Activated T-cell treated with anti-CD3 and anti-CD28 coated beads, Interleukin-2, amount 50 U/mL, for 24 hours (primary cell): ENCODE measurements at regions not wholly inside any gene's neighbourhood (a gene's known extent, or its start where the extent isn't known, plus 50 kb on each side); places are given as distances from the start of the nearest gene placed in this dataset.
"Not testable (repeated sequence)": the region's sequence is repeated elsewhere in the genome, so short reads cannot be mapped to it uniquely, and the experiment has no call there.

Experiments used
- DNase-seq: peaks from one replicate; pipeline ENCODE4 v3.0.0-alpha.2; 2020
- H3K27ac Mint-ChIP-seq: 2 replicates; pipeline ENCODE4 v1.8.0; 2020; ENCODE audit warnings: mild to moderate bottlenecking, mixed read lengths
- H3K27me3 Mint-ChIP-seq: 2 replicates; pipeline ENCODE4 v1.8.0; 2020; ENCODE audit warnings: mixed read lengths
- H3K36me3 Mint-ChIP-seq: 2 replicates; pipeline ENCODE4 v1.8.0; 2020; ENCODE audit warnings: low read depth, mixed read lengths
- H3K4me1 Mint-ChIP-seq: 2 replicates; pipeline ENCODE4 v1.8.0; 2020; ENCODE audit warnings: low read depth, mixed read lengths
- H3K4me3 Mint-ChIP-seq: 2 replicates; pipeline ENCODE4 v1.8.0; 2020; ENCODE audit warnings: mild to moderate bottlenecking, moderate library complexity, mixed read lengths
- H3K9me3 Mint-ChIP-seq: 2 replicates; pipeline ENCODE4 v1.8.0; 2020; ENCODE audit warnings: mixed read lengths

DNA sequence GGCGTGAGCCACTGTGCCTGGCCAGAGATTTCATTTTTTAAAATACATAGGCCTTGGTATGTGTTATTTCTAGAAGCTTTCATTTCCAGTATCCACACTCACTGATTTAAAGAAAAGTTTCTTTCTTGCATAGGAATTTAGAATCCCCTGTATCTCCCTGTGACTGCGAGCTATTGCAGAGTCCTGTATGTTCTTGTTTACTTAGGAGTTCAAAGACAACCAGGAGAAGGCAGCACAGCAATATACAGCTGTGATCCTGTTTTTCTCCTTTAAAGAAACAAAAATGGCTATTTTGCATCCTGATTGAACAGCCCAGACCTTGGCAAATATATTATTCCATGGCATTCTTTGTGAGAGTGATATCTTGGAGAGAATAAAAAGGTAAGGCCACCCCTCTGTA is 185.0 kb upstream of the COX10 start:
- Mint-ChIP-seq H3K27ac (no peak overlapping the region), H3K27me3 (no peaks in the 10 kb centered on the region), H3K9me3 (peaks cover 3% of the 10 kb centered on the region), H3K4me1 (no peaks in the 10 kb centered on the region), H3K36me3 (peaks cover 1% of the 10 kb centered on the region), H3K4me3 (no peak overlapping the region)
- DNase-seq = no peak

DNA sequence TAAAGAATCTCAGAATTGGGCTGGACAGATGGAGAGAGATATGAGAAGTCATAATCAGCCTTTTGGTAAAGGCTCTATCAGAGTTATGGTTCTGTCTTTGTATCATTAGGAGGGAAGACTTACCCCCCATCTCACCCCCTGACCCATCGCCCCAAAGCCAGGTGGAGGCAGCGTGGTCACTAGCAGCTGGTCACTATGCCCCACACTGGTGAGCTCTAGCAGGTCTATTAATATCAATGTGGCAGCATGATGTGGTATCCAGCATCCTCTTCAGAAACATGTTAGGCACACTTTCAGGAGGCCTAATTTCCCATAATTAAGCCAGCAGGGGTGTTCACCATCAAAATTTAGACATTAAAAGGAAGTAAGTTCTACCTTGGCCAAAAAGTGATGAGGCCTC is 183.8 kb upstream of the COX10 start:
- Mint-ChIP-seq H3K27me3 (no peaks in the 10 kb centered on the region), H3K36me3 (no peaks in the 10 kb centered on the region), H3K4me1 (no peaks in the 10 kb centered on the region), H3K27ac (no peak overlapping the region), H3K9me3 (peaks cover 3% of the 10 kb centered on the region), H3K4me3 (no peak overlapping the region)
- DNase-seq = no peak

GRCh38 chr17:13885953-13886889 is 183.1 kb upstream of the COX10 start:
- Mint-ChIP-seq H3K27ac (no peak overlapping the region), H3K9me3 (peaks cover 3% of the 10 kb centered on the region), H3K4me3 (no peak overlapping the region), H3K36me3 (no peaks in the 10 kb centered on the region), H3K4me1 (no peaks in the 10 kb centered on the region), H3K27me3 (no peaks in the 10 kb centered on the region)
- DNase-seq = no peak

DNA sequence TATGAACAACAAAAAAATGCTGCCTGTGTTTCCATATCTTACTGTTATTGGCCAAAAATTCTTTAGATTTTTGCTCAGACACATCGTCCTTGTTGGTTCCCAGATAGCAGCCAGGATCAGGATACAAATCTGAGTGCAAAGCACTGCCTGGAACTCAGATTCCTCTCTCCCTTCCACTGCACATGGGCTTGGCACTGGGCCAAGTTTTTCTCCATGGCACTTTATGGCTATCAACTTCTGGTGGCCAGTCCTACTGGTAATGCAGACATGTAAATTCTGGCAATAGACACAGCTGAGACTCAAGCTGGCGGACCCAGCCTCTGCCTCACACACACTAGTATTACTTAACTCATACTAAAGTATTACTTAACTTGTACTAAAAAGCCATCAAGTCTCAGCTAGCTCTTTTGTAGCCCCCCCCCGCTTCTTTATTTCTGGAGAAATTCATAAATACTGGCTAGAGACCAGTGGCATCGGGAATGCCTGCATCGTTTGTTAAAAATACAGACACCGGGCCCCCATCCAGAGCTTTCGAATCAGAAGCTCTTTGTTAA is 181.2 kb upstream of the COX10 start:
- no peaks in the 10 kb centered on the region for H3K36me3 Mint-ChIP-seq
- H3K27me3 Mint-ChIP-seq = no peaks in the 10 kb centered on the region
- H3K9me3 Mint-ChIP-seq = no peaks in the 10 kb centered on the region
- DNase-seq = no peak
- H3K4me1 Mint-ChIP-seq = no peaks in the 10 kb centered on the region
- no peak overlapping the region for H3K27ac Mint-ChIP-seq
- no peak overlapping the region for H3K4me3 Mint-ChIP-seq

- not testable (repeated sequence) for H3K27ac Mint-ChIP-seq, DNase-seq, H3K27me3 Mint-ChIP-seq, H3K36me3 Mint-ChIP-seq, H3K4me3 Mint-ChIP-seq, H3K4me1 Mint-ChIP-seq, H3K9me3 Mint-ChIP-seq
Measured at GRCh38 chr17:13908971-13909370, 160.3 kb upstream of the COX10 start.

- Mint-ChIP-seq H3K4me1 (no peaks in the 10 kb centered on the region), H3K27ac (no peak overlapping the region), H3K36me3 (peaks cover 3% of the 10 kb centered on the region), H3K27me3 (no peaks in the 10 kb centered on the region), H3K9me3 (peaks cover 5% of the 10 kb centered on the region), H3K4me3 (no peak overlapping the region)
- DNase-seq = no peak
Measured at GRCh38 chr17:13909901-13910519, 159.3 kb upstream of the COX10 start.

DNA sequence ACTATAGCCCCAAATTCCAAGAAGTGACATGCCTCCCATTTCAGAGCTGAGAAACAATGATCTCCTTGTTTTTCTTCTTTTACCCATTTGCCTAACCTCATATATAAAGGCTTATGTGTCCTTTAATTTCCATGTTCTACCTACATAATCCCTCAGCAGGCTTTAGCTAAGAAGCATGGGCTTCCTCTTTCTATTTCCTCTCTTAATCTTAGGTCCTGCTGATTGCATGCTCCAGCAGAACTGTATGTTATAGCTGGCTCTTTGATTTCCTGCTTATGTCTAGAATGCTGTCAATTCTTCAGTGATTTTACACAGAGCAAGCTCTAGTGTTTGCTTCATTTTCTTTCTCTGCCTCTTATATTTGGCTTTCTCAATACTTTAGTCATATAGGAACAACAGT is 151.7 kb upstream of the COX10 start:
- H3K4me1 Mint-ChIP-seq = no peaks in the 10 kb centered on the region
- no peak for DNase-seq
- H3K9me3 Mint-ChIP-seq = peaks cover 5% of the 10 kb centered on the region
- no peak overlapping the region for H3K4me3 Mint-ChIP-seq
- H3K36me3 Mint-ChIP-seq = peaks cover 3% of the 10 kb centered on the region
- H3K27ac Mint-ChIP-seq = no peak overlapping the region
- H3K27me3 Mint-ChIP-seq = no peaks in the 10 kb centered on the region

DNA sequence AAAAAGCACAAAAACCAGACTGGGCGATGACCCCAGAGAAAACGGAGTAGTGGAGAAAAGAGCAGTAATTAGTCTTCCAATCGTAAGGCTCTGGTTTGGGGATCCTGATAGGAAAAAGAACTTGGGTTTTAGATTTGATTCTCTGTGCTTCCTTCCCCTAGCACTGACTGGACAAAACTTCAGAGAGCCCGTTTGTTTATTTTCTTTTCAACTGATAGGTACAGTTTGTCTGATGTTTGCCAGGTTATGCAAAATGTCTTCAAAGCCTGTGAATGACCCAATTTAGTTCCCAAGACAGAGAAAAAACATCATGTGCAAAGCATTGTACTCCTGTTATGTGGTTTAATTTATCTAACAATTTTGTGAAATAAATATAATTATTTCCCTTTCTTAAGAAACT is 151.1 kb upstream of the COX10 start:
- no peak for DNase-seq
- Mint-ChIP-seq H3K4me3 (no peak overlapping the region), H3K4me1 (no peaks in the 10 kb centered on the region), H3K27me3 (no peaks in the 10 kb centered on the region), H3K27ac (no peak overlapping the region), H3K36me3 (no peaks in the 10 kb centered on the region), H3K9me3 (no peaks in the 10 kb centered on the region)

DNA sequence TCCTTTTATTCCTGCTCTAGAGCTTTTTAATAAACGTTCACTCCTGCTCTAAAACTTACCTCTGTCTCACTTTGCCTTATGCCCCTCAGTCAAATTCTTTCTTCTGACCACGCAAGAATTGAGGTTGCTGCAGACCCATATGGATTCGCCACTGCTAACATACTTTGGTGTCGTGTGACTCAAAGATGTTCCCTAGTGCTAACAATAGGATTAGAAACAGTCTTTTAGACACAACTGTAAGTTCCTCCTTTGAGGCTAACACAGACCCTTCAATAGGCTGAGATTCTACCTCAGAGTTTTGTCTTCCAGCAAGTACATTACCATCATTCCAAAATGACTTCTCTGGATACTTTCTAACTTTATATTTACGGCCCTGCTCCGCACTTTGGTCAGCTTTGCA is 149.5 kb upstream of the COX10 start:
- H3K4me1 Mint-ChIP-seq = no peaks in the 10 kb centered on the region
- no peaks in the 10 kb centered on the region for H3K36me3 Mint-ChIP-seq
- no peak overlapping the region for H3K27ac Mint-ChIP-seq
- H3K9me3 Mint-ChIP-seq = no peaks in the 10 kb centered on the region
- no peak for DNase-seq
- H3K27me3 Mint-ChIP-seq = no peaks in the 10 kb centered on the region
- H3K4me3 Mint-ChIP-seq = no peak overlapping the region

DNA sequence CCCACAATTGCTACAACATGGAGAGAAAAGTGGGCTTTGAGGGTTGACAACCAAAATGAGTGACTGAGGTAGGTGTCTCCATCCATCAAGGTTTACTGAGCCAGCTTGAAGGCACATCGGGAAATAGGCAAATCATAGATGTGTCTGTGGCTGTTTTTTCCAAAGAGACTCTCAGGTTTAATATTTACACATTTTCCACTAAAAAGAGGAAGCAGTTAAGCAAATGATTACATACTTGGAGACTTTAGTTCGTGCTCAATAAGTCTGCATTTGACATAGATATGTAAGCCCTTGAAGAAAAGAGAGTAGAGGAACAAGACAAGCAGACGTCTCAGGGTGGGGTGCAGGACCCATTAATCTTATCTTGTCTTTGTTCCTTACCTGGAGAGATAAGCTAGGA is 148.9 kb upstream of the COX10 start:
- no peaks in the 10 kb centered on the region for H3K27me3 Mint-ChIP-seq
- DNase-seq = no peak
- H3K4me1 Mint-ChIP-seq = no peaks in the 10 kb centered on the region
- no peaks in the 10 kb centered on the region for H3K36me3 Mint-ChIP-seq
- no peak overlapping the region for H3K27ac Mint-ChIP-seq
- no peak overlapping the region for H3K4me3 Mint-ChIP-seq
- H3K9me3 Mint-ChIP-seq = no peaks in the 10 kb centered on the region

DNA sequence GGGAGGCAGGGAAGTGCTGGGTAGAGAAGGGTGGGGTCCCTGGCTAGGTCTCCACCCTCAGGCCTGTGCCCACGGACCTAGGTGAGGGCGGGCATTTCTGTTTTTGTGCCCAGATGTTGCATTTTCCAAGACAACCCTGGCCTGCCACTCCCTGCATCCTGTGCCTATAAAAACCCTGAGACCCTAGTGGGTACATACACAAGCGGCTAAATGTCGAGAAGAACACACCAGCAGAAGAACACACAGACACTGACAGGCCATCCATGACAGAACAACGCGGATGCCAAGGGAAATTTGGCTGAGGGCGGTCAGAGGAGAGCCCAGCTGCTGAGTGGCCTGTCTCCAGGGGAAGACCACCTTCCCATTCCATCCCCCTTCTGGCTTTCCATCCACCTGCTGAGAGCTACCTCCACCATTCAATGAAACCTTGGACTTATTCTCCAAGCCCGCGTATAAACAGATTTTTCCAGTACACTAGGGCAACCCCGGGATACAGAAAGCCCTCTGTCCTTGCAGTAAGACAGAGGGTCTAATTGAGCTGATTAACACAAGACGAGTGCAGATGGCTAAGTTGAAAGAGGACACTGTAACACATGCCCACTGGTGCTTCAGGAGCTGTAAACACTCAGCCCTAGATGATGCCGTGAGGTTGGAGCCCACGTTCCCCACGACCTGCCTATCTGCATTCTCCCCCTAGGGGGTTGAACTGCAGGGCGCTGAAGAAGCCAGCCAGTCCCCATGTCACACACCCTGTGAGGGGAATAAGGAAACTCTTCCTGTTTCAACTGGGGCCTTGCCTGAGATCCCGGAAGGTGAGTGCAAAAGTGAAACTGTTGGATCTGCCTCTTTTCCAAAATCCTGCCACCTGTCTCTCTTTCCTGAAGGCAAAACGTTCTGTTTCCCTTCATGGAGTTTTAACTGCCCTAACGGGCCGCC is 147.2 kb upstream of the COX10 start:
- no peak overlapping the region for H3K4me3 Mint-ChIP-seq
- DNase-seq = no peak
- no peaks in the 10 kb centered on the region for H3K4me1 Mint-ChIP-seq
- no peak overlapping the region for H3K27ac Mint-ChIP-seq
- no peaks in the 10 kb centered on the region for H3K27me3 Mint-ChIP-seq
- no peaks in the 10 kb centered on the region for H3K9me3 Mint-ChIP-seq
- H3K36me3 Mint-ChIP-seq = no peaks in the 10 kb centered on the region

DNA sequence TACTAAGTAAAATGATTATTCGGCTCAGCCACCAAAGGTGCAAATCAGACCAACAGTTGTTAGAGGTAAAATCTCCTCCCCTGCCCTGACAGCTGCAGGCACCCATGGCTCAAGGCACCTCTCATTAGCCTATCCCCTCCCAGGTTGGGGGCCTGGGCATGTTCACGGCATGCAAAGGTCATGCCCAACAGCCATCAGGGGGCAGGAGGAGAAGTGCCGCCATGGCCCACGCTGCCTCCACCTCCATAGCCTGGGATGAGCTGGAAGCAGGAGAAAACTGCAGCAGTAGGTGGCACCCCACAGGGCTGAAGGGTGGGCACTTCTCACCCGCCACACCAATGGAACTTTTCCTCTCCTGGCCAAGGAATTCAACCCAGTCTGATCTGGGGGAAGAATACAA is 146.4 kb upstream of the COX10 start:
- no peak for DNase-seq
- Mint-ChIP-seq H3K9me3 (no peaks in the 10 kb centered on the region), H3K36me3 (no peaks in the 10 kb centered on the region), H3K4me3 (no peak overlapping the region), H3K4me1 (no peaks in the 10 kb centered on the region), H3K27me3 (no peaks in the 10 kb centered on the region), H3K27ac (no peak overlapping the region)

DNA sequence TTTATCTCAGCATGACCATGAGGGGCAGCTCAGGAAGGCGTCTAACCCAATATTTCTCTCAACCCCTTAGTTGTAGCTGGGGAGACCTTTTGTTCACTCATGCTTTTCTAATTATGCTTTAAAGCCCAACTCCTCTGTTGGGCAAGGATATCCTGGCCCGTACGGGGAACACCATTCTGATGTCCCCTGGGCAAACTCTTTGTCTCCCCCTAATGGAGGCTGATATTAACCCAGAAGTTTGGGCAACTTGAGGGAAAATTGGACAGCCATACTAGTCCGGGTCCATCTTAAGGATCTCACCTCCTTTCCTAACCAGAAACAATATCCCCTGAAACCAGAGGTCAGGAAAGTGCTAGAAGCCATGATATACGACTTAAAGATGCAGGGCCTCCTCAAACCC is 143.7 kb upstream of the COX10 start:
- Mint-ChIP-seq H3K4me1 (no peaks in the 10 kb centered on the region), H3K36me3 (no peaks in the 10 kb centered on the region), H3K9me3 (peaks cover 4% of the 10 kb centered on the region), H3K4me3 (no peak overlapping the region), H3K27ac (no peak overlapping the region), H3K27me3 (no peaks in the 10 kb centered on the region)
- DNase-seq = no peak

DNA sequence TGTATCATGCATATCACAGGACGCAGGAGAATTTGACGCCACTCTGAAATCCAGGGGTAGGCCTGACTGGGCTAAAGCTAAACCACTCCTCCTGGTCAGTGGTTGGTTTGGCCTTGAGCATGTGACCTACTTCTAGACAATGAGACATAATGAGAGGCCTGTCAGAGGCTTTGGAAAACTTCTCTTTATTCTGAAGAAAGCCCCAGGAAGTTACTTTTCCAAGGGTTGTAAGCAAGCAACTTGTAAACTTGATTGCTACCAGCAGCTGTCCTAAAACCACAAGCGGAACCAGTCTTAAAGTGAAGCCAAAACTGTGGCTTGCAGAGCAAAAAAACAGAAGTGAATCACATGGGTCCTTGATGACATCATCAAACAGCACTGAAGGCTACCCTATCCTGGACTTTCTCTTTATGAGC is 138.2 kb upstream of the COX10 start:
- H3K4me3 Mint-ChIP-seq = no peak overlapping the region
- DNase-seq = no peak

More for the DNA sequence above, 138.2 kb upstream of the COX10 start:
- Mint-ChIP-seq H3K4me1 (peaks cover 2% of the 10 kb centered on the region), H3K27ac (no peak overlapping the region), H3K9me3 (peaks cover 7% of the 10 kb centered on the region), H3K36me3 (peaks cover 6% of the 10 kb centered on the region), H3K27me3 (no peaks in the 10 kb centered on the region)
